GM12892 (cell line): ENCODE measurements at regions not wholly inside any gene's neighbourhood (a gene's known extent, or its start where the extent isn't known, plus 50 kb on each side); places are given as distances from the start of the nearest gene placed in this dataset.
"Not testable (repeated sequence)": the region's sequence is repeated elsewhere in the genome, so short reads cannot be mapped to it uniquely, and the experiment has no call there.

Experiments
- DNase-seq: peaks from one replicate; pipeline ENCODE4 v3.0.0; 2011; ENCODE audit not compliant: insufficient read length
- FAIRE-seq: peaks from 2 replicates; lab custom pipeline; 2011; peaks lifted over from hg19 to GRCh38; lab: Jason Lieb, UNC
- POLR2A ChIP-seq: IDR thresholded peaks from 2 replicates; pipeline ENCODE4 v1.6.1; 2011; ENCODE audit warnings: low read depth, low read length, control low read depth
- POLR2AphosphoS5 ChIP-seq: IDR thresholded peaks from 2 replicates; pipeline ENCODE4 v1.6.1; 2011; ENCODE audit warnings: low read depth, low read length, control low read depth
- TAF1 ChIP-seq: IDR thresholded peaks from 2 replicates; pipeline ENCODE4 v1.6.1; 2011; ENCODE audit warnings: low read depth, mild to moderate bottlenecking, control low read depth, low read length, borderline replicate concordance

DNA sequence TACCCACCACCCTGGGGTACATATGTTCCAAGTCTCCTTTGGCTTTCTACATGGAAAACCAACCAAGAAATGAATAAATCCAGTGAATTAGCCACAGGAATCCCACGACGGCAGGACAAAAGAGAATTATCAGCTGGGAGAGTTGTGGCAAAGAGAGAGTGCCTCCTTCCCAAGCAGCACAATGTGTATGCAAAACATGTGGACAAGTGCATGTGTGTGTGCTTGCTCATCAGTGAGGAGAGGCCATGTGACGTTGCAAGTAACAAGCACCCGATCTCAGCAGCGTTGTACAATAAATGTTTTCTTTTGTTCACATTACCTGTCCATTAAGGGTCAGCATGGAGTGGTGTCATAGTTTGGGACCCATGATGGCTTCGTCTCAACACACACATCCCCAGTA is 50.0 kb upstream of the EMX2 start:
- no peak for TF ChIP-seq POLR2A
- TF ChIP-seq POLR2AphosphoS5 = no peak
- TF ChIP-seq TAF1 = no peak
- FAIRE-seq (no peak), DNase-seq (no peak)

DNA sequence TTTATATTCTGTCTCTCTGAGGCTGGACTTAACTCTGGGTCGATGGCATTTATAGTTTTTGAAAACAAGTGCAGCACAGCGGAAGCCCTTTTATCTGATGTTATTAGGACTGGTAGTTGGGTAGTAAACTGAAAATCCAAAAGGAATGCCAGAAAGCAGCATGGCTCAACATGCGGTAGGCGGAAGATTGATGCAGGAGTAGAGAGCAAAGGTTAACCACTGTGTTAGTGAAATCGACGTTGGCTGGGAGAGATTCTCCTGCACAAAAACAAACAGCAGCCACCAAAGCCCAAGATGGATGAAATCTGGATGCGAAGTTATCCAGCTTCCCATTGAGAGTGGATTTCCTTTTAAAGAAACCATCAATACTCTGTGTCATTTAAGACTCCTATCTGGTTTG is 54.5 kb upstream of the EMX2 start:
- no peak for TF ChIP-seq TAF1
- no peak for TF ChIP-seq POLR2A
- TF ChIP-seq POLR2AphosphoS5 = no peak
- DNase-seq (no peak), FAIRE-seq (no peak)

DNA sequence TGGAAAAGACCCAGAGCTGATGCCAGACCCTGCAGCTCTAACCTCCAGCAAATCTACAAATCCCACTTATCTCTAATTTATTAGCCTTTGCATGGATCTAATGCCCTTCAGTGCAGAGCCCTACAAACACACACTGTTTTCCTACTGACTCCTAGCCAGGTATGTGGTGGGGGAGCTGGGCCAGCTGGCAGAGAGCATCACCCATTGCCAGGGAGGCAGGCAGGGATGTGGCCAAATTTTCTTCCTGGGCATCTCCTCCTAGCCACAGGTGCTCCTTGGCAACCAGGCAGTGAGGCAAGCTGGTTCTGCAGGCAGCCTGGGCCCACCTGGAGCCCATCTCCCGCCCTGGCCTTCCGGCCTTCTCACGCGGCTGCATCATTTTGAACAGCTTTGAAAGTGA is 55.9 kb upstream of the EMX2 start:
- FAIRE-seq (no peak), DNase-seq (no peak)
- no peak for TF ChIP-seq POLR2A
- no peak for TF ChIP-seq POLR2AphosphoS5
- no peak for TF ChIP-seq TAF1

DNA sequence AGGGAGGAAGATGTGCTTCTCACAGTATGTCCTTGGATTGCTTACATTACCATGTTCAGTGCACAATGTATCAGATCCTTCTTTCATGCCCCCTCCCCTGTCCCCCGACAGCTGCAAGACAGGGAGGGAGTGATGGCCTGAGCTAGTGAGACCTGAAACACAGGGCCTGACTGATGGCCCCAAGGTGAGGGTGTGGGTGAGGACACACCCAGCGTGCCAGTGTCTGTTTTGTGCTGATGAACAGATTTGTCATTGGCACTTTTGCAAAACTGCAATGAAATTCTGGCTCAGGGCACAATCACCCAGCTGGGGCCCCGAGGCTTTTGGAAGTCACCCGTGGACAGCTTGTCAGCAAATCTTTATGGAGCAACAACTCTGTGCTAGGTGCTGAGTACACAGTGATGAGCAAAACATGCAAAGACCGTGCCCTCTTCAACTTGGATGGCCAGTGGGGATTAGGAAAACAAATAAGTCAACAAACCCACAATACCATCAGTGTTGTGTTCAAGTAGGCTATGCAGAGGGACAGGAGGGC is 59.4 kb upstream of the EMX2 start:
- no peak for FAIRE-seq
- TF ChIP-seq TAF1 = no peak
- no peak for TF ChIP-seq POLR2AphosphoS5
- no peak for TF ChIP-seq POLR2A

DNA sequence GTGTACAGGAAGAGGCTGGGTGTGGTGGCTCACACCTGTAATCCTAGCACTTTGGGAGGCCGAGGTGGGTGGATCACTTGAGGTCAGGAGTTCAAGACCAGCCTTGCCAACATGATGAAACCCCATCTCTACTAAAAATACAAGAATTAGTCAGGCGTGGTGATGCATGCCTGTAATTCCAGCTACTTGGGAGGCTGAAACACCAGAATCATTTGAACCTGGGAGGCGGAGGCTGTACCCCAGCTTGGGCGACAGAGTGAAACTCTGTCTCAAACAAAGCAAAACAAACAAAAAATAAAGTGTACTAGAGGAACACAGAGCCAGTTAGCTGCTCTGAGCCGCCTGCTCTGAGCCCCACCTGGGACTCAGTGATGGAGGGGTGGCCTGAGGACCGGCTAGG is 61.5 kb upstream of the EMX2 start:
- not testable (repeated sequence) for FAIRE-seq, DNase-seq

More for the DNA sequence above, 59.4 kb upstream of the EMX2 start:
- no peak for DNase-seq

DNA sequence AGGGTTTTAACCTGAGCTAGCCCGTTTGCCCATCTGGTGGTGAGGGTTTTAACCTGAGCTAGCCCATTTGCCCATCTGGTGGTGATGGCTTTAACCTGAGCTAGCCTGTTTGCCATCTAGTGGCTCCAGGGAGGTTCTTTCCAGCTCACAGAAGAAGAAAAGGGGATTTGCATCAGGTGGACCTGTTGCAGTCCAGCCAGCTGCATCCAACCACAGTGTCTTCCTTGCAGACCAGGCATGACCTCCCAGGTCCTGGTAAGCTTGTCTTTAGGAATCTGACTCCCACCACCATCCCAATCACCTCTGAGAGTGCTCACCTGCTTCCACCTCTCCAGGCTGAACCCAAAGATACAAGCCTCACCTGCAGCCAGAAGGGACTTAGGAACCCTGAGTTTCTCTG is 62.4 kb upstream of the EMX2 start:
- TF ChIP-seq TAF1 = no peak
- FAIRE-seq (no peak), DNase-seq (no peak)

DNA sequence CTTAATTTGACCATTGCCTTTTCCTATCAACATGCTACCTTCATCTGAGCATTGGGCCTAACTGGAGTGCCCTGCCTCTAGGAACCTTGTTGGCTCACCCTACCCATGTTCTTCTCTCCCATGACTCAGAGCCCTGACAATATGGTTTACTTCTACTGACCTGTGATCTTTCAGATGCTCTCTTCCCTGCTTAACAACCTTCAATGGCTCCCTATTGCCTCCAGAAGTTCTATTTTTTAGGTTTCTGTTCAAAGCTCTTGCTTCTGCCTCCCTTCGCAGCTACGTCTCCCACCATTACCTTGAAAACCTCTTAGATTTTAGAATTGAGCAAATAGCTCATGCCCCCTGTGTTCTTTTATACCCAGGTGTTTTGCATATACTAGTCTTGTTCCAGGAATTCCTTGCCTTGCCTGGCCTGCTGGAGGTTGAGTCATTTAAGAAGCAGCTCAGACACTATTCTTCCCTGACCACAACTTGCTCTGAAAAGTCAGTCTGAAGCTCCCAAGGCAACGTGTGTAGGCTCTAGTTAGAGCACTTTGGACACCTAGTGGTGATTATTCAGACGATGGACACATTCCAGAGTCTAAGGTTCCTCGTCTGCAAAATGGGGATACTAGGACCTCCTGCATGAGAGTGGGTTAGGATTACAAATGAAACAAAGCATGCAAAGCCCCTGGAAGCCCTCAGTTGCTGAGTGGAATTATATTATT is 64.4 kb upstream of the EMX2 start:
- no peak for TF ChIP-seq POLR2AphosphoS5
- no peak for TF ChIP-seq POLR2A
- TF ChIP-seq TAF1 = no peak
- DNase-seq (no peak), FAIRE-seq (no peak)

DNA sequence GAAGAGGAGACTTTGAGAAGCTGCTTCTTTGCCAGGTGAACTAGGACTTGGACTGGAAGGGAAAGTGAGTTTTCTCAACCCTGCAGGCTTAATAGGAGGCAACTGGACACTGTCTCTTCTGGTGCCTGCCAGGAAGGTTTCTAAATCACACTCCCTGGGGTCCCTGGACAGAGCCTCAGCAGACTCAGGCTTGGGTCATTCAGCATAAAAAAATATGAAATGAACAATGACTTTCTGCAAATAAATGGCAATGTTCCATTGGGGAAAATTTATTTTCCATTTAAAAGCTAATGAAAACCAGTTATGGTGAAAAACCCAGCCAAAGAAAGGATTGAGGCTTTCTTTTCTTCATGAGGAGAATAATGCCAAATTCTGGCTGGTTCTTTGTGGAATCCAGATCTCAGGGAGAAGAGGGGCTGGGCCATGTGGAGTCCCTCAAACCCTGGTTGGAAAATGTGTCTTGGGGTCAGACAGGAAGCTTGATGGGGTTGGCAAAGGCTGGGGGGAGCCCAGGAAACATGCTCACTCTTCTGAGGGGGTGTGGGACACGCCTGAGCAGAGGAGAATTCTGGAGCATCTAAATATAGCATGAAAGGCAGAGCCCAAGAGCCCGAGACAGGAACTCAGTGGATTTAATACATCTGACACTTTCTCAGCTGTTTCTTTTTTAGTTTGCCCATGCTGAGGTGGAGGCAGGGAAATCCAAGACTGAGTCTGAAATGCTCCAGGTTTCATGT is 65.2 kb upstream of the EMX2 start:
- FAIRE-seq (no peak), DNase-seq (no peak)
- TF ChIP-seq TAF1 = no peak
- TF ChIP-seq POLR2A = no peak
- TF ChIP-seq POLR2AphosphoS5 = no peak

DNA sequence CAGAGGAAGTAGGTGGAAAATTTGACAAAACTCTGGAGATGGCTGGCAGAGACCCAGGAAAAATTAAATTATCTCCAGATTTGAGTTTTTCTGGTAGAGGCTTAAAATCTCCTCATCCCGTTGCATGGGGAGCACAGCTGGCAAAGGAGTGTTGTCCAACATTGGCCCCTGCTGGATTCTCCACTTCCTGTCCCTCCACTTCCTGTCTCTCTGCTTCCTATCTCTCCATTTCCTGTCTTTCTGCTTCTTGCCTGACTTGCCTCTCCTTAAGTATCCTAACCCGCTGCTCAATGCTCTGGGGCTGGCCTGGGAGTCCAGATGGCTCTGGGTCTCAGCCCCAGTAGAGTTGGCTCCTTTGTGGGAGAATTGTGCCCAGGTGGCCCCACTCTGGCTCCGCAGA is 65.8 kb upstream of the EMX2 start:
- no peak for FAIRE-seq
- no peak for TF ChIP-seq POLR2A
- TF ChIP-seq TAF1 = no peak
- no peak for TF ChIP-seq POLR2AphosphoS5

DNA sequence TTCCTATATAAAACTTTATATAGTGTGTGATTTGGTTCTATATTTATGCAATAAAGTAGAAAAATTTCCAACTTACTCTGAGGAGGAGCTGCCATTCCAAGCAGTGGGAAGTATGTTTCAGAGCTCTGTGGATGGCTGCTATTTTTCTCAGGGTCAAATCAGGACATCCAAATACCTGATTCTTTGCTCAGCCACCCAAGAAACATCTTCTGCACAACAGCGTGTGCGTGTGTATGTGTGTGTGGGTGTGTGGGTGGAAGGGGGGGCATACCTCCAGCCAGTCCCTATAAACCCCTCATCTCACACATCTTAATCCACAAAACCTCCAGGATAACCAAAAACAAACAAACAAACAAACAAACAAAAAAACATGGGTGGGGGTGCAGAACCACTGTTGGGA is 66.3 kb upstream of the EMX2 start:
- DNase-seq (no peak), FAIRE-seq (no peak)
- TF ChIP-seq POLR2AphosphoS5 (no peak), POLR2A (no peak), TAF1 (no peak)

More for the DNA sequence above, 65.8 kb upstream of the EMX2 start:
- no peak for DNase-seq

DNA sequence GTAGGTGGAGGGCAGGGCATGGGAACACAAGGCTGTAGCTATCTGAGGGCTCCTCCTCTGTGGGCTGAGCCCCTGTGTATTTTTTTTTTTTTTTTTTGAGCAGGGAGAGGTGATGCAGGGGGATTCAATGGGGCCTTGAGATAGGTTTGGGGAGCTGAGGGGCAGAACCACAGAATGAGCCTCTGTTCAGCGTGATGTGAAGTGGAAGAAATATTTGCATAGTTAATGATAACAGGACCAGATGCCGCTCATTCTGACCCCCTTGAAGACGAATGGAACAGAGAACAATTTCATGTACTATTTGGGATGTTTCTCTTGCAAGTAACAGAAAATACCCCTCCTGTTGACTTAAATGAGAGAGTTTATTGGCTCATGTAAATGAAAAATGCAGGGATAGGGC is 69.7 kb upstream of the EMX2 start:
- DNase-seq (no peak), FAIRE-seq (no peak)
- TF ChIP-seq POLR2A (no peak), POLR2AphosphoS5 (no peak), TAF1 (no peak)

DNA sequence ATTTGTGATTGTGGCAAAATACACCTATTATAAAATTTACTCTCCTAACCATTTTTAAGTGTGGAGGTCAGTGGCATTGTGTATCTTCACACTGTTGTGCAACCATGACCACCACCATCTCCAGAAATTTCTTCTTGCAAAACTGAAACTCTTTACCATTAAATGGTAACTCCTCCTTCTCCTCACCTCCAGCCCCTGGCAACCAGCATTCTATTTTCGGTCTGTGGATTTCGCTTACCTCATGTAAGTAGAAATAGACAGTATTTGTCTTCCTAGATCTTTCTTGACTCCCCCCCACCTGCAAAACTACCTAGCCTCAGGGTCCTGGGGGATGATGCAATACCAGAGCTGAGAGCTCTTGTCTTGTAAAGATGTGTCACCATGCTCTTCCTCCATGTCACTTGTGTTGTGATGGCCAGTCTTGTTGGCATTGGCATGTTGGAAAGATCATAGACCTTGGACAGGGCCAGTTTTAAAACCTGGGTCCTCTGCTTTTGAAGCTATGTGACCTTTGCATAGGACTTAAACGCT is 71.1 kb upstream of the EMX2 start:
- TF ChIP-seq POLR2A (no peak), POLR2AphosphoS5 (no peak), TAF1 (no peak)
- DNase-seq (no peak), FAIRE-seq (no peak)
